Daoy (cell line): ENCODE measurements at regions not wholly inside any gene's neighbourhood (a gene's known extent, or its start where the extent isn't known, plus 50 kb on each side); places are given as distances from the start of the nearest gene placed in this dataset.

Source experiments
- DNase-seq: peaks from one replicate; pipeline ENCODE4 v3.0.0-alpha.2; 2015; ENCODE audit warnings: low read depth

GRCh38 chr14:100399052-100399849, 76.1 kb downstream of the SLC25A47 start:
- DNase-seq, result no peak

- peak; percentile 51 for DNase-seq
These were observed 77.0 kb downstream of the SLC25A47 start for GRCh38 chr14:100400115-100400514.

- DNase-seq, result no peak
These were observed 78.0 kb downstream of the SLC25A47 start for GRCh38 chr14:100401031-100401692.

- no peak for DNase-seq
These were observed 78.7 kb downstream of the SLC25A47 start for GRCh38 chr14:100401792-100402191.

- DNase-seq, result peak; percentile 78
These were observed 79.5 kb downstream of the SLC25A47 start for GRCh38 chr14:100402631-100403030.

GRCh38 chr14:100403105-100403504, 80.0 kb downstream of the SLC25A47 start:
- DNase-seq, result no peak

- DNase-seq, result no peak
These were observed 80.7 kb downstream of the SLC25A47 start for GRCh38 chr14:100403802-100404365.

GRCh38 chr14:100404419-100404818, 81.3 kb downstream of the SLC25A47 start:
- DNase-seq, result no peak

- DNase-seq, result no peak
These were observed 82.8 kb downstream of the SLC25A47 start for GRCh38 chr14:100405760-100406455.

- DNase-seq, result peak; percentile 74
These were observed 83.5 kb downstream of the SLC25A47 start for GRCh38 chr14:100406505-100407131.

GRCh38 chr14:100407376-100408102, 84.4 kb downstream of the SLC25A47 start:
- DNase-seq, result no peak

- DNase-seq, result peak; percentile 87
These were observed 85.3 kb downstream of the SLC25A47 start for GRCh38 chr14:100408350-100409002.

GRCh38 chr14:100409003-100409360, 85.8 kb downstream of the SLC25A47 start:
- no peak for DNase-seq

- DNase-seq, result no peak
These were observed 86.5 kb downstream of the SLC25A47 start for GRCh38 chr14:100409651-100410050.

GRCh38 chr14:100410056-100410565, 87.0 kb downstream of the SLC25A47 start:
- DNase-seq, result peak; percentile 86

GRCh38 chr14:100413699-100414098, 90.6 kb downstream of the SLC25A47 start:
- no peak for DNase-seq

GRCh38 chr14:100415226-100415625, 92.1 kb downstream of the SLC25A47 start:
- DNase-seq, result no peak

GRCh38 chr14:100416081-100416680, 93.0 kb downstream of the SLC25A47 start:
- no peak for DNase-seq

GRCh38 chr14:100416921-100417860, 94.1 kb downstream of the SLC25A47 start:
- peak; percentile 96 for DNase-seq
